ENCODE measurements at regions not wholly inside any gene's neighbourhood (a gene's known extent, or its start where the extent isn't known, plus 50 kb on each side); places are given as distances from the start of the nearest gene placed in this dataset.

GRCh38 chr6:85015396-85015990 lies 251.1 kb upstream of the TBX18 start (continued):
- no peak for TF ChIP-seq ZNF777 (tag by site-specific recombination; IDR thresholded peaks at IDR 0.05; ENCODE audit: borderline replicate concordance)
- TF ChIP-seq ZNF169 (tag by site-specific recombination; IDR thresholded peaks at IDR 0.05): no peak

GRCh38 chr6:85010865-85011264 lies 246.5 kb upstream of the TBX18 start:
- Histone ChIP-seq H3K36me3 (ENCODE audit: control insufficient read depth in 2 of 2, insufficient read depth in 1 of 2, low read length in 2 of 2) (no peaks in the 10 kb centered on the region), H3K4me1 (ENCODE audit: control insufficient read depth, insufficient read depth, low read length) (no peaks in the 10 kb centered on the region), H3K4me3 (ENCODE audit: low read depth, low read length) (no peak overlapping the region), H3K9me3 (ENCODE audit: control insufficient read depth, insufficient read depth, low read depth, low read length) (no peaks in the 10 kb centered on the region), H3K27ac (ENCODE audit: extremely low read depth, low read depth, low read length) (no peak overlapping the region)
- ChIA-PET POLR2A (no interaction called here), CTCF (no interaction called here)
- TF ChIP-seq ZNF555 (tag by site-specific recombination; conservative IDR thresholded peaks at IDR 0.05) (no peak), ZNF76 (tag by site-specific recombination; IDR thresholded peaks at IDR 0.05; ENCODE audit: borderline replicate concordance, low read depth) (no peak), ZNF544 (tag by site-specific recombination; IDR thresholded peaks at IDR 0.05) (no peak), ZNF629 (tag by site-specific recombination; IDR thresholded peaks at IDR 0.05) (no peak)

GRCh38 chr6:85008296-85009009 lies 244.1 kb upstream of the TBX18 start:
- ChIA-PET POLR2A (no interaction called here), CTCF (no interaction called here)
- Histone ChIP-seq H3K9me3 (ENCODE audit: control insufficient read depth, insufficient read depth, low read depth, low read length) (no peaks in the 10 kb centered on the region), H3K4me3 (ENCODE audit: low read depth, low read length) (no peak overlapping the region), H3K36me3 (ENCODE audit: control insufficient read depth in 2 of 2, insufficient read depth in 1 of 2, low read length in 2 of 2) (no peaks in the 10 kb centered on the region), H3K4me1 (ENCODE audit: control insufficient read depth, insufficient read depth, low read length) (no peaks in the 10 kb centered on the region), H3K27ac (ENCODE audit: extremely low read depth, low read depth, low read length) (no peak overlapping the region)
- TF ChIP-seq TSHZ1 (tag by site-specific recombination; IDR thresholded peaks at IDR 0.05; ENCODE audit: borderline replicate concordance): no peak
- TF ChIP-seq ZFP3 (tag by site-specific recombination; IDR thresholded peaks at IDR 0.05; ENCODE audit: low read depth): no peak
- TF ChIP-seq ZSCAN16 (tag by site-specific recombination; IDR thresholded peaks at IDR 0.05): no peak
- TF ChIP-seq ZNF704 (tag by site-specific recombination; IDR thresholded peaks at IDR 0.05): no peak
- no peak for TF ChIP-seq ZNF121 (tag by site-specific recombination; IDR thresholded peaks at IDR 0.05)
- no peak for TF ChIP-seq HOXC10 (CRISPR knock-in tag; IDR thresholded peaks at IDR 0.05)

GRCh38 chr6:85006362-85006761 lies 242.0 kb upstream of the TBX18 start:
- ChIA-PET CTCF (interaction anchor here (0.7 to 1.0 kb wide), 2 partner anchors 9 to 120 kb away, joined by 3 read pairs; no protein-coding TSS in a partner anchor), POLR2A (no interaction called here)
- no peaks in the 10 kb centered on the region for H3K4me1 ChIP-seq (ENCODE audit: control insufficient read depth, insufficient read depth, low read length)
- H3K36me3 ChIP-seq (ENCODE audit: control insufficient read depth in 2 of 2, insufficient read depth in 1 of 2, low read length in 2 of 2): no peaks in the 10 kb centered on the region
- no peaks in the 10 kb centered on the region for H3K9me3 ChIP-seq (ENCODE audit: control insufficient read depth, insufficient read depth, low read depth, low read length)
- no peak overlapping the region for H3K27ac ChIP-seq (ENCODE audit: extremely low read depth, low read depth, low read length)
- no peak overlapping the region for H3K4me3 ChIP-seq (ENCODE audit: low read depth, low read length)
- TF ChIP-seq ZNF423 (tag by site-specific recombination; IDR thresholded peaks at IDR 0.05) (no peak), WT1 (tag by site-specific recombination; IDR thresholded peaks at IDR 0.05) (no peak), ZNF645 (tag by site-specific recombination; IDR thresholded peaks at IDR 0.05) (no peak), ZNF658 (tag by site-specific recombination; IDR thresholded peaks at IDR 0.05) (no peak), ZNF155 (tag by site-specific recombination; IDR thresholded peaks at IDR 0.05) (no peak), ZNF549 (tag by site-specific recombination; IDR thresholded peaks at IDR 0.05) (no peak), ZNF202 (tag by site-specific recombination; IDR thresholded peaks at IDR 0.05; ENCODE audit: borderline replicate concordance) (no peak), ZNF629 (tag by site-specific recombination; IDR thresholded peaks at IDR 0.05) (no peak), ZNF580 (tag by site-specific recombination; IDR thresholded peaks at IDR 0.05) (no peak), ZNF175 (tag by site-specific recombination; IDR thresholded peaks at IDR 0.05) (no peak), ZNF624 (tag by site-specific recombination; IDR thresholded peaks at IDR 0.05) (no peak)
